ENCODE measurements at regions not wholly inside any gene's neighbourhood (a gene's known extent, or its start where the extent isn't known, plus 50 kb on each side); places are given as distances from the start of the nearest gene placed in this dataset.
A peak's percentile ranks its signal among the peaks of the same experiment; 100 is the strongest.

- Histone ChIP-seq H3K9ac (ENCODE audit: low read depth, low read length, poor library complexity, severe bottlenecking) (no peak overlapping the region), H3K9me2 (replicated peaks; ENCODE audit: low read depth, low read length) (no peaks in the 10 kb centered on the region), H2AFZ (ENCODE audit: low read length) (no peak overlapping the region), H3K27me3 (ENCODE audit: insufficient read depth, low read length, poor library complexity, severe bottlenecking) (peaks cover 11% of the 10 kb centered on the region), H3K9me3 (ENCODE audit: insufficient read depth, low read depth, low read length) (no peaks in the 10 kb centered on the region), H3K36me3 (ENCODE audit: insufficient read depth, low read length) (no peaks in the 10 kb centered on the region), H3K79me2 (ENCODE audit: insufficient read depth, low read length) (no peaks in the 10 kb centered on the region), H3K4me3 (ENCODE audit: low read length, poor library complexity, severe bottlenecking) (no peak overlapping the region), H3K4me2 (ENCODE audit: low read depth, low read length, poor library complexity, severe bottlenecking) (no peak overlapping the region), H3K4me1 (ENCODE audit: insufficient read depth, low read length, poor library complexity, severe bottlenecking) (peaks cover 12% of the 10 kb centered on the region), H3F3A (ENCODE audit: low read depth) (peaks cover 6% of the 10 kb centered on the region), H4K20me1 (ENCODE audit: insufficient read depth, low read length, poor library complexity, severe bottlenecking) (no peaks in the 10 kb centered on the region)
- TF ChIP-seq EZH2phosphoT487 (IDR thresholded peaks at IDR 0.05; ENCODE audit: borderline replicate concordance) (no peak), CTCF (conservative IDR thresholded peaks at IDR 0.05; ENCODE audit: low read length) (no peak)
Measured at GRCh38 chr11:33989461-33989860, 62.1 kb upstream of the CAPRIN1 start.

DNA sequence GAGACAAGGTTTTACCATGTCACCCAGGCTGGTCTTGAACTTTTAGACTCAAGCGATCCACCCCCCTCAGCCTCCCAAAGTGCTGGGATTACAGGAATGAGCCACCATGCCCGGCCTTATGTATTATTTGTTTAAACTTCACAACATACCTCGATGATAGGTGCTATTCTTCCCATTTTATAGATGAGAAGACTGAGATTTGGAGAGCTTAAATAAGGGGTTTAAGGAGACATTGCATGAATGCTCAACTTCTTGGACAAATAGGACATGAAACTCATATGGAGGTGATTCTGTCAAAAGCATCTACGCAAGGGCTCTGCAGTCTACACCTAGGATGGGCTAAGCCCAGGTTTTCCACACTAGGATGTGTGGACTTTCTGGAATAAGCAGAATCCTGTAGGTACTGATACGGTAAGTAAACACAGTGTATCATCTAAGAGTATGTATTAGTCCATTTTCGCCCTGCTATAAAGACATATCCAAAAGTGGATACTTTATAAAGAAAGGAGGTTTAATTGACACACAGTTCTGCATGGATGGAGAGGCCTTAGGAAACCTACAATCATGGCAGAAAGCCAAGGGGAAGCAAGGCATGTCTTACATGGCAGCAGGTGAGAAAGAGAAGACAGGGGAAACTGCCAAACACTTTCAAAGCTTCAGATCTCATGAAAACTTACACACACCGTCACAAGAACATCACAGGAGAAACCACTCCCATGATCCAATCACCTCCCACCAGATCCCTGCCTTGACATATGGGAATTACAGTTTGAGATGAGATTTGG lies 62.8 kb upstream of the CAPRIN1 start:
- H4K20me1 ChIP-seq (ENCODE audit: insufficient read depth, low read length, poor library complexity, severe bottlenecking), result no peaks in the 10 kb centered on the region
- no peak for TF ChIP-seq EZH2phosphoT487 (IDR thresholded peaks at IDR 0.05; ENCODE audit: borderline replicate concordance)
- TF ChIP-seq CTCF (conservative IDR thresholded peaks at IDR 0.05; ENCODE audit: low read length), result no peak
- no peaks in the 10 kb centered on the region for H3K9me2 ChIP-seq (replicated peaks; ENCODE audit: low read depth, low read length)
- H3F3A ChIP-seq (ENCODE audit: low read depth), result peaks cover 6% of the 10 kb centered on the region
- no peaks in the 10 kb centered on the region for H3K9me3 ChIP-seq (ENCODE audit: insufficient read depth, low read depth, low read length)
- H3K79me2 ChIP-seq (ENCODE audit: insufficient read depth, low read length), result no peaks in the 10 kb centered on the region
- no peak overlapping the region for H3K4me2 ChIP-seq (ENCODE audit: low read depth, low read length, poor library complexity, severe bottlenecking)
- H3K27me3 ChIP-seq (ENCODE audit: insufficient read depth, low read length, poor library complexity, severe bottlenecking), result peaks cover 11% of the 10 kb centered on the region
- H2AFZ ChIP-seq (ENCODE audit: low read length), result no peak overlapping the region
- no peaks in the 10 kb centered on the region for H3K36me3 ChIP-seq (ENCODE audit: insufficient read depth, low read length)
- H3K9ac ChIP-seq (ENCODE audit: low read depth, low read length, poor library complexity, severe bottlenecking), result no peak overlapping the region
- no peak overlapping the region for H3K4me3 ChIP-seq (ENCODE audit: low read length, poor library complexity, severe bottlenecking)
- peaks cover 12% of the 10 kb centered on the region for H3K4me1 ChIP-seq (ENCODE audit: insufficient read depth, low read length, poor library complexity, severe bottlenecking)

- no peak overlapping the region for H3K9ac ChIP-seq (ENCODE audit: low read depth, low read length, poor library complexity, severe bottlenecking)
- H4K20me1 ChIP-seq (ENCODE audit: insufficient read depth, low read length, poor library complexity, severe bottlenecking), result no peaks in the 10 kb centered on the region
- no peak for TF ChIP-seq EZH2phosphoT487 (IDR thresholded peaks at IDR 0.05; ENCODE audit: borderline replicate concordance)
- peak; percentile 85 for TF ChIP-seq CTCF (conservative IDR thresholded peaks at IDR 0.05; ENCODE audit: low read length)
- H3K9me3 ChIP-seq (ENCODE audit: insufficient read depth, low read depth, low read length), result no peaks in the 10 kb centered on the region
- H3K79me2 ChIP-seq (ENCODE audit: insufficient read depth, low read length), result no peaks in the 10 kb centered on the region
- peaks cover 12% of the 10 kb centered on the region for H3K4me1 ChIP-seq (ENCODE audit: insufficient read depth, low read length, poor library complexity, severe bottlenecking)
- no peak overlapping the region for H2AFZ ChIP-seq (ENCODE audit: low read length)
- no peak overlapping the region for H3K4me2 ChIP-seq (ENCODE audit: low read depth, low read length, poor library complexity, severe bottlenecking)
- no peaks in the 10 kb centered on the region for H3K36me3 ChIP-seq (ENCODE audit: insufficient read depth, low read length)
- H3K27me3 ChIP-seq (ENCODE audit: insufficient read depth, low read length, poor library complexity, severe bottlenecking), result peaks cover 8% of the 10 kb centered on the region
- no peaks in the 10 kb centered on the region for H3K9me2 ChIP-seq (replicated peaks; ENCODE audit: low read depth, low read length)
- peaks cover 6% of the 10 kb centered on the region for H3F3A ChIP-seq (ENCODE audit: low read depth)
- no peak overlapping the region for H3K4me3 ChIP-seq (ENCODE audit: low read length, poor library complexity, severe bottlenecking)
Measured at GRCh38 chr11:33987975-33988580, 63.5 kb upstream of the CAPRIN1 start.
